ENCODE measurements at regions not wholly inside any gene's neighbourhood (a gene's known extent, or its start where the extent isn't known, plus 50 kb on each side); places are given as distances from the start of the nearest gene placed in this dataset.

DNA sequence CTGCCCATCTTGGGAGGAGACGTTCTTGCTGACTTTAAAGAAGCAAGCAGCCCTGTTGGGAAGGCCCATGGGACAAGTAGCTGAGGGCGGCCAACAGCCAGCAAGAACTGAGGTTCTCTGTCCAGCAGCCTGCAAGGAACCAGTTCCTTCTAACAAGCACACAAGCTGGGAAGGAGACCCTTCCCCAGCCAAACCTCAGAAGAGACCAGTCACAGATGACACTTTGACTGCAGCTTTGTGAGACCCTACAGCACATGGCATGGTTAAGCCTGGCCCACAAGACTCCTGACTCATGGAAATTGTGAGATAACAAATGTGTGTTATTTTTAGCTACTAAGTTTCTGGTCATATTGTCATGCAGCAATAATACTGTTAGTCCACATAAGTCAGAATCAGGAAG, 99.9 kb downstream of the PRLHR start:
- Mint-ChIP-seq H3K27me3 (peaks cover 11% of the 10 kb centered on the region), H3K27ac (no peak overlapping the region), H3K4me1 (no peaks in the 10 kb centered on the region), H3K4me3 (no peak overlapping the region), H3K9me3 (peaks cover 2% of the 10 kb centered on the region), H3K36me3 (ENCODE audit: low read depth) (no peaks in the 10 kb centered on the region)
- ChIA-PET POLR2A (no interaction called here), CTCF (no interaction called here)
- no peak for DNase-seq

DNA sequence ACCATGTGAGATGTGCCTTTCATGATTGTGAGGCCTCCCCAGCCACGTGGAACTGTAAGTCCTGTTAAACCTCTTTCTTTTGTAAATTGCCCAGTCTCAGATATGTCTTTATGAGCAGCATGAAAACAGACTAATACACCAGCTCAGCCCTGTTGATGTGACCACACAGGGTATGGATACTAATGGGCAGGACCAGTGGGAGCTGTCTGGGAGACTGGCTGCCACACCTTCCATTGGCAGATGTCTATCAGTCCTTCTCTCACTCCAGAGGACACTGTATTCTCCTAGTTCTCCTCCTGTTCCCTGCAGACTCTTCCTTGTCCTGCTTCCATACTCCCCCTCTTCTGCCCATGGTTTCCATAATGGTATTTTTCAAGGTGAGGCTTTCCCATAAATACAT, 104.4 kb downstream of the PRLHR start:
- no peaks in the 10 kb centered on the region for H3K36me3 Mint-ChIP-seq (ENCODE audit: low read depth)
- CTCF ChIA-PET, result no interaction called here
- H3K27me3 Mint-ChIP-seq, result no peaks in the 10 kb centered on the region
- no peak overlapping the region for H3K27ac Mint-ChIP-seq
- POLR2A ChIA-PET, result no interaction called here
- H3K4me1 Mint-ChIP-seq, result no peaks in the 10 kb centered on the region
- H3K9me3 Mint-ChIP-seq, result peaks cover 7% of the 10 kb centered on the region
- H3K4me3 Mint-ChIP-seq, result no peak overlapping the region
- DNase-seq, result no peak

DNA sequence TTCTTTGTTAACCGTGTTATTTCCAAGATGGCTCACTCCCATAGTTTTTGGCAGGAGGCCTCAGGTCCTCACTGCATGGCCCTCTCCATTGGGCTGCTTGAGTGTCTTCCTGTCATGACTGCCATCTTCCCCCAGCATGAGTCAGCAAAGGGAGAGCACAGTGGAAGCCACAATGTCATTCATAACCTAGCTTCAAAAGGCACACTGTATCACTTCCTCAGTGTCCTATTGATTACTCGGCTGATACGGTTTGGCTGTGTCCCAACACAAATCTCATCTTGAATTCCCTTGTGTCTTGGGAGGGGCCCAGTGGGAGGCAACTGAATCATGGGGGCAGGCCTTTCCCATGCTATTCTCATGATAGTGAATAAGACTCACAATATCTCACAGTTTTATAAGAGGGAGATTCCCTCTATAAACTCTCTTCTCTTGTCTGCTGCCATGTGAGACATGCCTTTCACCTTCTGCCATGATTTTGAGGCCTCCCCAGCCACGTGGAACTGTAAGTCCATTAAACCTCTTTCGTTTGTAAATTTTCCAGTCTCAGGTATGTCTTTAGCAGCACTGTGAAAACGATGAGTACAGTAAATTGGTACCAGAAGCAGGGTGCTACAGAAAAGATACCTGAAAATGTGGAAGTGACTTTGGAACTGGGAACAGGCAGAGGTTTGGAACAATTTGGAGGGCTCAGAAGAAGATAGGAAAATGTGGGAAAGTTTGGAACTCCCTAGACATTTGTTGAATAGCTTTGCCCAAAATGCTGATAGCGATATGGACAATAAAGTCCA, 106.5 kb downstream of the PRLHR start:
- H3K36me3 Mint-ChIP-seq (ENCODE audit: low read depth), result no peaks in the 10 kb centered on the region
- H3K4me3 Mint-ChIP-seq, result no peak overlapping the region
- no peaks in the 10 kb centered on the region for H3K4me1 Mint-ChIP-seq
- H3K9me3 Mint-ChIP-seq, result peaks cover 7% of the 10 kb centered on the region
- peaks cover 8% of the 10 kb centered on the region for H3K27me3 Mint-ChIP-seq
- CTCF ChIA-PET, result no interaction called here
- no peak overlapping the region for H3K27ac Mint-ChIP-seq
- no peak for DNase-seq
- POLR2A ChIA-PET, result no interaction called here

DNA sequence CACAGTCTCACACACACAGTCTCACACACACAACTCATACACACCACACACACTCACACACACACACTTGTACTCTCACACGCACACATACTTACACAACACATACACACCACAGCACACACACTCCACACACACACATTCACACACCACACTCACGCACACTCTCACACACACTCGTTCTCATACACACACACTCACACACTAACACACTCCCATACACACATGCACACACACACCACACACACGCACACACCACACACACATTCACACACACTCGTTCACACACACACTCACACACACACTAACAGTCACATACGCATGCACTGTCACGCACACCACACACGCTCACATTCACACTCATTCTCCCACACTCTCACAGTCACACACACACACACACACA, 109.8 kb downstream of the PRLHR start:
- Mint-ChIP-seq H3K4me3 (no peak overlapping the region), H3K27me3 (peaks cover 8% of the 10 kb centered on the region), H3K36me3 (ENCODE audit: low read depth) (no peaks in the 10 kb centered on the region), H3K9me3 (peaks cover 7% of the 10 kb centered on the region), H3K4me1 (no peaks in the 10 kb centered on the region), H3K27ac (no peak overlapping the region)
- no peak for DNase-seq
- POLR2A ChIA-PET, result no interaction called here
- CTCF ChIA-PET, result no interaction called here

DNA sequence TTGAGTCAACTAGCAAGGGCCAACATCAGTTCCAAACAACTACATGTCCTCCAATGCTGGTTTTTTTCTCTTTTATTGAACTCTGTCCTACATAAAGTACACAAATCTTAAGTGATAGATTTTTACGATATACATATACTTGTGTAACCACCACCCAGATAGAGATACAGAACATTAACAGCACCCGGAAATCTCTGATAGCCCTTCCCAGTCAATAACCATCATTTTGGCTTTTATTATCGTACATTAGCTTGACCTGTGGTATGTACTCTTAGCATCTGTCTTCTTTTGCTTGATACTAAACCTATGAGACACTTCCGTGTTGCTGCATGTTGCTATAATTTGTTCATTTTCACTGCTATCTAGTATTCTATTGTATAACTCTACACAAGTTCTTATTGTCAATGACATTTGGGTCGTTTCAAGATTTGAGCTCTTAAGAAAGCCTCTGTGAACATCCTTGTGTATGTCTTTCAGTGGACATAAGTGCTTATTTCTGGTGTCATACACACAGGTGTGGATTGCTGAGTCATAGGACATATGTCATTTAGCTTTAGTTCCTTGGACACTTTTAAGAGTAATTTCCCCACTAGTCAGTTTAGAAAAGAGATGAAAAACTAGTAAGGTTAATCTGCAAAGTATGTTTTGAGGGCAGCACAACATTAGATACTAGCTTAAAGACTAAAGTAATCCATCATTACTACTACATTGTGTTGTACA, 111.1 kb downstream of the PRLHR start:
- Mint-ChIP-seq H3K27ac (no peak overlapping the region), H3K27me3 (peaks cover 8% of the 10 kb centered on the region), H3K4me3 (no peak overlapping the region), H3K9me3 (peaks cover 5% of the 10 kb centered on the region), H3K36me3 (ENCODE audit: low read depth) (no peaks in the 10 kb centered on the region), H3K4me1 (no peaks in the 10 kb centered on the region)
- no peak for DNase-seq
- CTCF ChIA-PET, result interaction anchor here (1.3 kb wide), 1 partner anchor 25 kb away, joined by 3 read pairs; no protein-coding TSS in a partner anchor
- POLR2A ChIA-PET, result no interaction called here

DNA sequence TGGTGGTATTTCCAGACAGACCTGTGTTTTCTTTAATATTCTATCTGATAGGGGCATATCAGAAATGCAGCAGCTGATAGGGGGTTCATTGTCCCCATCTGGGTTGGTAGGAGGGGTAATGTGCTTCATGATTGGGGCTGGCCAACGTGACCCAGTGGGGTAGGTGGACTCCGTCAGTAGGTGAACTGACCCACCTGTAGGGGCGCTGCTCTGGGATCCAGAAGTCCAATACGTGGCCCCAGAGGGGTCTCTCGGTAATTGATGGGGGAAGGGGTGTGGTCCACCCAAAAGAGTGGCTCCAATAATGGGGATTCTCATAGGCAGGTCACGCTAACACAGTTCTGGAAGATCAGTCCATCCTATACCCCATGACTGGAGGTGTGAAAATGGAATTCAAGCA, 112.0 kb downstream of the PRLHR start:
- no peak overlapping the region for H3K4me3 Mint-ChIP-seq
- H3K9me3 Mint-ChIP-seq, result peaks cover 1% of the 10 kb centered on the region
- ChIA-PET CTCF (no interaction called here), POLR2A (no interaction called here)
- peaks cover 8% of the 10 kb centered on the region for H3K27me3 Mint-ChIP-seq
- H3K4me1 Mint-ChIP-seq, result no peaks in the 10 kb centered on the region
- no peak for DNase-seq
- no peak overlapping the region for H3K27ac Mint-ChIP-seq
- H3K36me3 Mint-ChIP-seq (ENCODE audit: low read depth), result no peaks in the 10 kb centered on the region

DNA sequence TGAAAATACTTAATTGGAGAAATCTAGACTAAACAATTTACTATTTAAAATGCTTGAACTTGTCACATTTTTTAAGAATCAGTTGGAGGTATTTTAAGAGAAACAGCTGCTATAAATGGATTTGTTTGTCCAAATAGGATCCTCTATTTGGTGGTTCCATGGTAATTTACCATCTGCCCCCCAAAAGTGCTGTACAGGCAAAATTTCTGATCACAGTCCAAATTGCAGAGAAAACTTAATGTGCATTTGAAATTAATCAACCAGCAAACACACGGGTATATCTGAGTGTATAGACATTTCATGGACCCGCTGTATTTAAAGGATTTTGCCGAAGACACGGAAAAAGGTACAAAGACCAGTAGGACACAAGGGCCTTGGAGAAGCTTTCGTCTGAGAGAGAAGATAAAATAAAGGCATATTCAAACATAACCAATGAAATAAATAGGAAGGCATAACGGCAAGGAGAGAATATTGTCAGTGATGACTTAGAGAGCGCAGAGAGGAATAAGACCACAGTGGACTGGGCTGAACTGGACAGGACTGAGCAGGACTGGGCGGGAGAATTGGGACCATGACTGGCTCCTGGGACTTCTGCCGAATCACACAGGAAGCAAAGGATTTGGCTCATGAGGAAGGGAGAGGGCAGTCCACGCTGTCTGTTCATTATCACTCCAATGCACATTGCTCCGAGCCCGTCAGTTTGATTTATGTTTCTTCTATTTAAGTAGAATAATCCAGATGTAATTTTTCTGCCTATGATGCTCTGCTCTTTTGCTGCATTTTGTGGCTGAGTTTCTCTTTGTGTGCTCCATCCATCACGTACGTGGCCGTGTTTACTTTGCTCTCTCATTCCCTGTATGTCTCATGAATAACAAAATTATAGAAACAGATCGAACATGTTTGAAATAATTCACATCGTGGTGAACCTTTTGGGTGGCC, 112.8 kb downstream of the PRLHR start:
- H3K27ac Mint-ChIP-seq, result no peak overlapping the region
- no peaks in the 10 kb centered on the region for H3K9me3 Mint-ChIP-seq
- H3K36me3 Mint-ChIP-seq (ENCODE audit: low read depth), result no peaks in the 10 kb centered on the region
- H3K27me3 Mint-ChIP-seq, result peaks cover 8% of the 10 kb centered on the region
- DNase-seq, result no peak
- POLR2A ChIA-PET, result no interaction called here
- CTCF ChIA-PET, result no interaction called here
- no peaks in the 10 kb centered on the region for H3K4me1 Mint-ChIP-seq
- H3K4me3 Mint-ChIP-seq, result no peak overlapping the region

DNA sequence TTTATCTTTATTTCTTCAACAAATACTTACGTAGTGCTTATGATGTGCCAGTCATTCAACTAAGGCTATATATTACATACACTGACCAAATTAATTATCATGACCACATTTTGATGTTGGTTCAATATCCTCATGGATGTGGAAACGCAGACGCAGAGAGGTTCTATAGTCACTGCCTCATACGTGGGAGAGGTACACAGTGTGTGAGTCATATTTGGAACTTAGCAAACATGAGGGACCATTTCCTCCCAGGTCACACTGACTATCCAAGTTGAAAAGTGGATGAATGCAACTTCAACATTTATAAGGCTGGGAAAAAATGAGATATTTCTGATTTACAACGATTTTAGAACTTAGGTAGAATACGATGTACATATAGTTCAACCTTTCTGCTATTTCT, 113.6 kb downstream of the PRLHR start:
- no peaks in the 10 kb centered on the region for H3K36me3 Mint-ChIP-seq (ENCODE audit: low read depth)
- H3K9me3 Mint-ChIP-seq, result no peaks in the 10 kb centered on the region
- DNase-seq, result no peak
- H3K4me3 Mint-ChIP-seq, result no peak overlapping the region
- peaks cover 8% of the 10 kb centered on the region for H3K27me3 Mint-ChIP-seq
- no peak overlapping the region for H3K27ac Mint-ChIP-seq
- CTCF ChIA-PET, result no interaction called here
- POLR2A ChIA-PET, result no interaction called here
- no peaks in the 10 kb centered on the region for H3K4me1 Mint-ChIP-seq

DNA sequence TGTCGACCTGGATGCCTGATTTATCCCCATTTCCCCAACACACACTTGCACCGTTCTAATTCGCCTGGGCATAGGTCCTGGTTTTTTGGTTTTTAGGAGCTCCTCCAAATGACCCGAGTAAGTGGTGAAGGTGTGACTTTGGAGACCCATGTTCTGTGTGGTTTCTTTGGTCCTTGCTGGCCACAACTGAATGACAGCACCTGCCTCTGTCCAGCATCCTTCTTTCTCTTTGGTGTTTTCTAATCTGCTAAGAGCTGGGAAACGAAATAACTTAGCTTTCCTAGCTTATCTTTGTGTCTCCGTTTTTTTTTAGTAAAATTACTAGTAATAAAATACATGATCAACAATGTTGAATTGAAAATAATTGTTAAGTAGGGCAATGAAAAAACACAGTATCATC, 120.2 kb downstream of the PRLHR start:
- no peak for DNase-seq
- Mint-ChIP-seq H3K4me1 (no peaks in the 10 kb centered on the region), H3K9me3 (no peaks in the 10 kb centered on the region), H3K36me3 (ENCODE audit: low read depth) (no peaks in the 10 kb centered on the region), H3K4me3 (no peak overlapping the region), H3K27ac (no peak overlapping the region), H3K27me3 (peaks cover 5% of the 10 kb centered on the region)
- POLR2A ChIA-PET, result no interaction called here
- CTCF ChIA-PET, result interaction anchor here (2.4 kb wide), 1 partner anchor 16 kb away, joined by 14 read pairs; no protein-coding TSS in a partner anchor

DNA sequence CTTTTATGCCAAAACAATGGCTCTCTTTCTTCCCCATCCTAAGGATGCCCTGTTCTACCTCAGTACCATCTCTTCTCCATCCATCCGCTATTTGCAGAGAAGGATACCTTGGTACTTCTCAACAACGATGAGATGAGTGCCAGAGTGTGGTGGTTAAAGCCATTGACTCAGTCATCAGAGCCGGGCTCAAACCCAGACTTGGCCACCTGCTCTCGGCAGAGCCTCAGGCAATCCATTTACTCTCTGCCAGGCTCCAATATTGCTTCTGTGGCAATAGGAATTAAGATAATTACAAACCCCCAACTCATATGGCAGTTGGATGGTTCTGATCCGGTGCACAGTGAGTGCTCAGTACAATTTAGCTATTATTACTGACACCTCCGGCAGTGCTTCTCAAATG, 121.3 kb downstream of the PRLHR start:
- Mint-ChIP-seq H3K4me1 (no peaks in the 10 kb centered on the region), H3K9me3 (no peaks in the 10 kb centered on the region), H3K27me3 (peaks cover 5% of the 10 kb centered on the region), H3K36me3 (ENCODE audit: low read depth) (no peaks in the 10 kb centered on the region), H3K4me3 (no peak overlapping the region), H3K27ac (no peak overlapping the region)
- ChIA-PET CTCF (interaction anchor here (2.4 kb wide), 1 partner anchor 15 kb away, joined by 14 read pairs; no protein-coding TSS in a partner anchor), POLR2A (no interaction called here)
- no peak for DNase-seq

DNA sequence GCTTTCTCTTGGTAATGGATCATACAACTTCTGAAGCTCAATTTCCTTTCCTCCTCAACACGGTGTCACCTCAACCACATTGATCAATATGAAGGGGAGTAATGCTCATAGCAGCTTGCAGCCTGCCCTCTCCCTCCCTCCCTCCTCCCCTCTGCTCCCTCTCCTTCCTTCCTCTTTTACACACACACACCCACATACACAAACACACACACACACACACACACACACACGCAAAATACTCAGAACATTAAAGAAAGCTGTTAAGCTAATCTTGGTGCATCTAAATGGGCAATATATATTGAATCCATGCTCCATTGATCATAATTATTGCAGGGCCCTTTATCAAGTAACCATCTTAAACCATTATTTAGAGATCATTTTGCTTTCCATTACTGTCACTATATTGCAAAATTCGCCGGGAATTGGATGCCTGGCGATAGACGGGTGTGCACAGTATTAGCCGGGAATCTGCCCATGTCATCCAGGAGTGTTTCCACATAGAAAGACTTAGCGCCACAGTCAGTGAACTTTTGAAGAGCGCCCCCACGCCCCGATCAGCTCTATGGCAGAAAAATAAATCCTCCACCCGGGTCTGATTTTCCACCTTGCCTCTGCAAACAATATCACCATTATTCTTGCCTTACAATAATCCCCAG, 122.0 kb downstream of the PRLHR start:
- ChIA-PET CTCF (no interaction called here), POLR2A (no interaction called here)
- Mint-ChIP-seq H3K27ac (no peak overlapping the region), H3K4me3 (no peak overlapping the region), H3K9me3 (no peaks in the 10 kb centered on the region), H3K4me1 (no peaks in the 10 kb centered on the region), H3K36me3 (ENCODE audit: low read depth) (no peaks in the 10 kb centered on the region), H3K27me3 (peaks cover 7% of the 10 kb centered on the region)
- DNase-seq, result no peak

DNA sequence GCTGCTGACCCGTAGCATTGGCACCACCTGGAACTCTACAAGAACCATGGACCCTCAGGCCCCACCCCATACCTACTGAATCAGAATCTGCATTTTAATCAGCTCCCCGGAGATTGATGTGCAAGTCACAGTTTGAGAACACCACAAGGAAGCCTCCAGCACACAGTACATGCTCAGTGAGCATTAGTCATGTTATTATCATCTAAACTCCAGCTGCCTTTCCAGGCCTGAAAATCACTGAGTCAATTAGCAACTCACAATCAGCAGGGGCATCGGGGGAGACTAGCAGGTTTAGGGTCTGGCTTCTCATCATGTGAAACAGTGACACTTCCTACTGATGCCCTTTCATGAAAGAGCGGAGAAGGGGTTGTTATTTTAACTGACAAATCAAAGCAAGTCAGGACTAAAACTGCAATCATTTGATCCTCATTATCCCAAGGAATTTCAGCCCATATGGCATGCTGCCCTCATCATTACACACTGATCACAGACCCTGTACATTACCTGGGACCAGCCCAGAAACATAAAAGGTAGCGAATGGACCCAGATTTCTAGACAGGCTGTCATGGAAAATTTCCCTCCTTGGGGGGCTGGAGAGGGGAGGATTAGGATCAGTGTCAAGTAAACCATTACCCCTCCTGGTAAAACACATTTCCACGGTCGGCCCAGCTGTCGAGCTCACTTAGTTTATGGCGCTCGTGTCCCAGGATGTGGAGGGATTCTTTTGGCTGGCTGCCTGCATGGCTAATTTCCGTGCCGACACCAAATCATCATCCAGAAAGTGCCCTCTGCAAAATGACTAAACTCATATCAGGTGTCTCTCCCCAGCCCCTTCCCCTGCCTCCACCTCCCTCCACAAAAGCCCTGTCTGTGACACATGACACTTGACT, 122.8 kb downstream of the PRLHR start:
- H3K27me3 Mint-ChIP-seq, result peaks cover 7% of the 10 kb centered on the region
- no peaks in the 10 kb centered on the region for H3K9me3 Mint-ChIP-seq
- CTCF ChIA-PET, result no interaction called here
- DNase-seq, result no peak
- POLR2A ChIA-PET, result no interaction called here
- no peaks in the 10 kb centered on the region for H3K4me1 Mint-ChIP-seq
- H3K27ac Mint-ChIP-seq, result no peak overlapping the region
- no peaks in the 10 kb centered on the region for H3K36me3 Mint-ChIP-seq (ENCODE audit: low read depth)
- H3K4me3 Mint-ChIP-seq, result no peak overlapping the region

All from activated CD4-positive, alpha-beta memory T cell treated with anti-CD3 and anti-CD28 coated beads, Interleukin-2, amount 10 ng/mL, durations not matched to agents 7 days and 5 days (primary cell).